GM18498 (cell line): ENCODE measurements at regions not wholly inside any gene's neighbourhood (a gene's known extent, or its start where the extent isn't known, plus 50 kb on each side); places are given as distances from the start of the nearest gene placed in this dataset.
A peak's percentile ranks its signal among the peaks of the same experiment; 100 is the strongest.
"Not testable (repeated sequence)": the region's sequence is repeated elsewhere in the genome, so short reads cannot be mapped to it uniquely, and the experiment has no call there.

ENCODE experiments used
- ATAC-seq: cut with Tn5 transposase; IDR thresholded peaks from one replicate; pipeline ENCODE4 v1.9.1; 2021; ENCODE audit warnings: mild to moderate bottlenecking, moderate library complexity; ENCODE audit not compliant: unreplicated experiment

- ATAC-seq: not testable (repeated sequence)
Measured at GRCh38 chr6:63010962-63011361, 200.3 kb upstream of the FKBP1C start.

- no peak for ATAC-seq
Measured at GRCh38 chr6:63014290-63014689, 197.0 kb upstream of the FKBP1C start.

GRCh38 chr6:63022631-63023030 lies 188.6 kb upstream of the FKBP1C start:
- no peak for ATAC-seq

- ATAC-seq: no peak
Measured at GRCh38 chr6:63023726-63024125, 187.5 kb upstream of the FKBP1C start.

- ATAC-seq: no peak
Measured at GRCh38 chr6:63049216-63049615, 162.1 kb upstream of the FKBP1C start.

- not testable (repeated sequence) for ATAC-seq
Measured at GRCh38 chr6:63053206-63053605, 158.1 kb upstream of the FKBP1C start.

GRCh38 chr6:63058601-63059000 lies 152.7 kb upstream of the FKBP1C start:
- ATAC-seq: no peak

GRCh38 chr6:63063631-63064271 lies 147.5 kb upstream of the FKBP1C start:
- ATAC-seq: no peak

GRCh38 chr6:63066055-63066704 lies 145.1 kb upstream of the FKBP1C start:
- ATAC-seq: peak; percentile 92

GRCh38 chr6:63094947-63095346 lies 116.3 kb upstream of the FKBP1C start:
- ATAC-seq: no peak

GRCh38 chr6:63097222-63097621 lies 114.0 kb upstream of the FKBP1C start:
- peak; percentile 66 for ATAC-seq

GRCh38 chr6:63098789-63099188 lies 112.5 kb upstream of the FKBP1C start:
- ATAC-seq: no peak

- ATAC-seq: no peak
Measured at GRCh38 chr6:63099772-63100459, 111.4 kb upstream of the FKBP1C start.

- ATAC-seq: peak; percentile 77
Measured at GRCh38 chr6:63114610-63115211, 96.6 kb upstream of the FKBP1C start.

- no peak for ATAC-seq
Measured at GRCh38 chr6:63121166-63121565, 90.1 kb upstream of the FKBP1C start.

GRCh38 chr6:63140114-63140513 lies 71.2 kb upstream of the FKBP1C start:
- ATAC-seq: no peak

GRCh38 chr6:63140692-63141318 lies 70.5 kb upstream of the FKBP1C start:
- no peak for ATAC-seq

- ATAC-seq: no peak
Measured at GRCh38 chr6:63149730-63150129, 61.5 kb upstream of the FKBP1C start.

GRCh38 chr6:63154535-63154934 lies 56.7 kb upstream of the FKBP1C start:
- ATAC-seq: no peak
